ENCODE measurements at regions not wholly inside any gene's neighbourhood (a gene's known extent, or its start where the extent isn't known, plus 50 kb on each side); places are given as distances from the start of the nearest gene placed in this dataset.
A peak's percentile ranks its signal among the peaks of the same experiment; 100 is the strongest.

DNA sequence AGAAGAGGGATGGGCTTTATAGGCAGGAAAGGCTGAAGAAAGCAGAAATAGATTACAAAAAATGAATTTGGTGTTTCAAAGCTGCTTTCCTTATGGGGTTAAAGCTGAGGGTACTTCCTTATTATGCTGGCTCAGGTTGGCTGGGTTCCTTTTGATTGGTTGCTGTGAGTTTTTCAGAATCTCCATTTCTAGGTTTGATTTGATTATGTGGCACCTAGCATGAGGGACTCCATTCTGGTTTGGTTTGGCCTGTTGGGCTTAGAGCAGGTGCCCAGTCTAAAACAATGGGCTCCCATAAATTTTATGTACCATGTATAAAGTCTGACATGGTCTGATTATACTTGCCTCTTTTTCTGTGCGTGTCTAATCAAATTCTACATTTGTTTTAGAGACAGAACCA is 362.7 kb downstream of the CXCL12 start:
- no peak overlapping the region for H3K9ac ChIP-seq (ENCODE audit: low read length)
- H3K36me3 ChIP-seq (replicated peaks; ENCODE audit: insufficient read depth, low read length) = no peaks in the 10 kb centered on the region
- no peaks in the 10 kb centered on the region for H3K27me3 ChIP-seq (replicated peaks; ENCODE audit: insufficient read depth, low read length)
- no peak for DNase-seq
- no peak overlapping the region for H2AFZ ChIP-seq (ENCODE audit: low read length)
- no peaks in the 10 kb centered on the region for H3K79me2 ChIP-seq (ENCODE audit: low read length)
- H3F3A ChIP-seq (ENCODE audit: insufficient read depth, low read length) = no peaks in the 10 kb centered on the region
- H3K9me2 ChIP-seq (replicated peaks; ENCODE audit: insufficient read depth, low read length) = no peaks in the 10 kb centered on the region
- no peak overlapping the region for H3K4me3 ChIP-seq (ENCODE audit: low read length)
- peaks cover 7% of the 10 kb centered on the region for H3K4me1 ChIP-seq (ENCODE audit: low read length)
- TF ChIP-seq EZH2 (optimal IDR thresholded peaks at IDR 0.05; ENCODE audit: low read depth, low read length) (no peak), EZH2phosphoT487 (IDR thresholded peaks at IDR 0.05; ENCODE audit: low read length) (no peak), CTCF (IDR thresholded peaks at IDR 0.05; ENCODE audit: low read length) (no peak)
- H3K9me3 ChIP-seq (replicated peaks; ENCODE audit: insufficient read depth, low read length) = no peaks in the 10 kb centered on the region
- no peak overlapping the region for H3K4me2 ChIP-seq (ENCODE audit: low read depth, low read length)
- H3K27ac ChIP-seq (ENCODE audit: low read length) = no peak overlapping the region
- H4K20me1 ChIP-seq (ENCODE audit: insufficient read depth, low read length) = no peaks in the 10 kb centered on the region

DNA sequence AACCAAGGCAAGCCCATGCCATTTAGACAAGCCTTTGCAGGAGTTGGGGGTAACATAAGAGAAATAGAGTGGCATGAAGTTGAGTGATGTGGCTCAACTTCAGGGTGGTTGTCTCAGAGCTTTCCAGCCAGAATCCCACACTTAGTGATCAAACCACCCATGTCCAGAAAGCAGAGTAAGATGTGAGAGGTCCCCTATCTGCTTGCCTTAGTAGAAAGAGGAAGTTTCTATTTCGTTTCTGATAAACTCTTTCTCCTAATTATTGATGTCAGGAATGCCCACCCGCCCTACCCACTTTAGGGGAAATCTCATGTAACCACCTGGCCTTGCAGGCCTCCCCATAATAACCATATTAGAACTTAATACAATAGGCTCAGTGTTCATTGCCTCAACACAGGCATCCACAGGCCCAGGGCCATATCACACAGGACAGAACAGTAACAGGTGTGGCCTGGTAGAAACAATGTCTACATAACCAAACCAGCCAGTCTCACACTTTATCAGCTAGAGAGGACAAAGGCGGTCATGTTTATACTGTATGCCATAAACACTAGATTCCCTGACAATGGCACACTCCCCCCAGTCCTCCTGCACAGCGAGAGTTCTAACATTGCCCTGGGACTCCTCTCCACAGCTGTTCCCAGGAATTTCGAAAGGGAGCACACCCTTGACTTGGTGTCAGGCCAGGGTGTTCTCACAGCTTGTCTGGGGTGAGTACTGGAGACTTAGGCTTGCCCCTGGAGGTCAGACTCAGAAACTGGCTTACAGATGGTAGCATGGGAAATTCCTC is 364.4 kb downstream of the CXCL12 start:
- 0 out of 2 replicates have a peak, but pooled peaks cover 5% of the 10 kb centered on the region for H3F3A ChIP-seq (ENCODE audit: insufficient read depth, low read length)
- H2AFZ ChIP-seq (ENCODE audit: low read length) = no peak overlapping the region
- no peaks in the 10 kb centered on the region for H3K27me3 ChIP-seq (replicated peaks; ENCODE audit: insufficient read depth, low read length)
- H3K36me3 ChIP-seq (replicated peaks; ENCODE audit: insufficient read depth, low read length) = no peaks in the 10 kb centered on the region
- no peak overlapping the region for H3K4me2 ChIP-seq (ENCODE audit: low read depth, low read length)
- H3K79me2 ChIP-seq (ENCODE audit: low read length) = no peaks in the 10 kb centered on the region
- no peaks in the 10 kb centered on the region for H3K9me2 ChIP-seq (replicated peaks; ENCODE audit: insufficient read depth, low read length)
- TF ChIP-seq EZH2 (optimal IDR thresholded peaks at IDR 0.05; ENCODE audit: low read depth, low read length) (no peak), EZH2phosphoT487 (IDR thresholded peaks at IDR 0.05; ENCODE audit: low read length) (no peak), CTCF (IDR thresholded peaks at IDR 0.05; ENCODE audit: low read length) (no peak)
- no peak for DNase-seq
- no peak overlapping the region for H3K9ac ChIP-seq (ENCODE audit: low read length)
- H3K4me3 ChIP-seq (ENCODE audit: low read length) = no peak overlapping the region
- H3K4me1 ChIP-seq (ENCODE audit: low read length) = peaks cover 22% of the 10 kb centered on the region
- H3K27ac ChIP-seq (ENCODE audit: low read length) = no peak overlapping the region
- no peaks in the 10 kb centered on the region for H4K20me1 ChIP-seq (ENCODE audit: insufficient read depth, low read length)
- H3K9me3 ChIP-seq (replicated peaks; ENCODE audit: insufficient read depth, low read length) = no peaks in the 10 kb centered on the region

GRCh38 chr10:44017483-44018145 is 367.3 kb downstream of the CXCL12 start:
- Histone ChIP-seq H3K4me3 (ENCODE audit: low read length) (no peak overlapping the region), H3K27ac (ENCODE audit: low read length) (peak overlapping the region; percentile 73; the same call in 1 of the 2 replicates), H2AFZ (ENCODE audit: low read length) (peak overlapping the region; percentile 33), H3K9me2 (replicated peaks; ENCODE audit: insufficient read depth, low read length) (no peaks in the 10 kb centered on the region), H4K20me1 (ENCODE audit: insufficient read depth, low read length) (no peaks in the 10 kb centered on the region), H3K4me2 (ENCODE audit: low read depth, low read length) (peak overlapping the region; percentile 72), H3K27me3 (replicated peaks; ENCODE audit: insufficient read depth, low read length) (no peaks in the 10 kb centered on the region), H3K9me3 (replicated peaks; ENCODE audit: insufficient read depth, low read length) (no peaks in the 10 kb centered on the region), H3K36me3 (replicated peaks; ENCODE audit: insufficient read depth, low read length) (no peaks in the 10 kb centered on the region), H3K9ac (ENCODE audit: low read length) (peak overlapping the region; percentile 4; the same call in 1 of the 2 replicates), H3K4me1 (ENCODE audit: low read length) (peaks cover 26% of the 10 kb centered on the region), H3F3A (ENCODE audit: insufficient read depth, low read length) (0 out of 2 replicates have a peak, but pooled peaks cover 5% of the 10 kb centered on the region), H3K79me2 (ENCODE audit: low read length) (no peaks in the 10 kb centered on the region)
- TF ChIP-seq CTCF (IDR thresholded peaks at IDR 0.05; ENCODE audit: low read length) = no peak
- TF ChIP-seq EZH2 (optimal IDR thresholded peaks at IDR 0.05; ENCODE audit: low read depth, low read length) = no peak
- TF ChIP-seq EZH2phosphoT487 (IDR thresholded peaks at IDR 0.05; ENCODE audit: low read length) = no peak
- DNase-seq = no peak
